Inferior parietal cortex (tissue), 1 donor: ENCODE measurements at regions not wholly inside any gene's neighbourhood (a gene's known extent, or its start where the extent isn't known, plus 50 kb on each side); places are given as distances from the start of the nearest gene placed in this dataset.

ENCODE experiments used
- DNase-seq: peaks from one replicate; pipeline ENCODE4 v3.0.0-alpha.2; 2016; ENCODE audit errors: extremely low spot score

GRCh38 chr1:70890408-70890807 lies 157.2 kb downstream of the PTGER3 start:
- DNase-seq: no peak

- DNase-seq: no peak
These were observed 156.4 kb downstream of the PTGER3 start for GRCh38 chr1:70891051-70891843.

GRCh38 chr1:70892140-70892539 lies 155.5 kb downstream of the PTGER3 start:
- DNase-seq: no peak

DNA sequence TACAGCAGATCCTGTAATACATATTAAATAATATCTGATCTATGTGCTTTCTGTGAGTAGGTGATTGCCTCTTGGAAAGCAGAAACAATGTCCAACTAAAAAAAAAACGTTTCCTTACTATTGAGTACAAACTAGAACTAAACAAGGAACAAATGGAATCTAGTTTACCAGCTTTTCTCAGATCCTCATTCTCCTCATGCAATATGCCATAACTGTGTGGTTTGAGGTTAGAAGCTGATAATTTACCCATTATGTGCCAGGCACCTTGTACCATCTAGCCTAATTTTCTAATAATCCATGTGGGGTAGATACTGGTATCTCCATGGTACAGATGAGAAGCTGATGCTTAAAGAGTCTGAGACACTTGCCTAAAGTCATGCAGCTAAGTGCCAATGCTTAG lies 154.7 kb downstream of the PTGER3 start:
- no peak for DNase-seq

GRCh38 chr1:70893381-70893780 lies 154.2 kb downstream of the PTGER3 start:
- DNase-seq: no peak

- DNase-seq: no peak
These were observed 152.1 kb downstream of the PTGER3 start for GRCh38 chr1:70895531-70895930.

DNA sequence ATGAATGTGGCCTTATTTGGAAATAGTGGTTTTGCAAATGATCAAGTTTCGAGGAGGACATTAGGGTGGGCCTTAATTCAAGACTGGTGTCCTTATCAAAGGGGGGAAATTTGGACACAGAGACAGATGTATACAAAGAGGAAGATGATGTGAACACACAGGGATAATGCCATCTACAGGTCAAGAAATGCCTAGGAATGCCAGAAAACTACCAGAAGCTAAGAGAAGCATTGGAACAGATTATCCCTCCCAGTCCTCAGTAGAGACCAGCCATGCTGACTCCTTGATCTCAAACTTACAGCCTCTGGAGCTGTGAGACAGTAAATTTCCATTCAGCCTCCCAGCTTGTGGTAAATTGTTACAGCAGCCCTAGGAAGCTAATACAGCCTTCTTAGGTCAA lies 151.4 kb downstream of the PTGER3 start:
- DNase-seq: no peak

GRCh38 chr1:70897273-70897672 lies 150.3 kb downstream of the PTGER3 start:
- DNase-seq: no peak

DNA sequence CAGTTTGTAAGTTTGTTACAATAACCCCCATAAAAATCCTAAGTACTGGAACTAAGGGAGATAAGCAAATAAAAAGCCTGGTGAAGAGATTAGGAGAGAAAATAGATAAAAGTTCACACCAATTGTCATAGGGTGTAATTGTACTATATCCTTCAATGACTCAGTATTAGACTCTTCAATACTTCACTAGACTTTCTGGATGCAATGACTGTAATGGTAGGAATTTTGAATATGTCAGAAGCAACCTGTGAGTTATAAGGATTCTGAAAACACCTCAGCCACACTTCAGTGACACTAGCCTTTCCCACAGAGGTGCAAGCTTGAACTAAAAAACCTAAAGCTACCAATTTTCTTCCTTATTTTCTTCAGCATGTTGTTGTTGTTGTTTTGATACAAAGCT lies 147.9 kb downstream of the PTGER3 start:
- DNase-seq: no peak

- DNase-seq: no peak
These were observed 145.4 kb downstream of the PTGER3 start for GRCh38 chr1:70902211-70902610.

- no peak for DNase-seq
These were observed 140.8 kb downstream of the PTGER3 start for GRCh38 chr1:70906800-70907199.

DNA sequence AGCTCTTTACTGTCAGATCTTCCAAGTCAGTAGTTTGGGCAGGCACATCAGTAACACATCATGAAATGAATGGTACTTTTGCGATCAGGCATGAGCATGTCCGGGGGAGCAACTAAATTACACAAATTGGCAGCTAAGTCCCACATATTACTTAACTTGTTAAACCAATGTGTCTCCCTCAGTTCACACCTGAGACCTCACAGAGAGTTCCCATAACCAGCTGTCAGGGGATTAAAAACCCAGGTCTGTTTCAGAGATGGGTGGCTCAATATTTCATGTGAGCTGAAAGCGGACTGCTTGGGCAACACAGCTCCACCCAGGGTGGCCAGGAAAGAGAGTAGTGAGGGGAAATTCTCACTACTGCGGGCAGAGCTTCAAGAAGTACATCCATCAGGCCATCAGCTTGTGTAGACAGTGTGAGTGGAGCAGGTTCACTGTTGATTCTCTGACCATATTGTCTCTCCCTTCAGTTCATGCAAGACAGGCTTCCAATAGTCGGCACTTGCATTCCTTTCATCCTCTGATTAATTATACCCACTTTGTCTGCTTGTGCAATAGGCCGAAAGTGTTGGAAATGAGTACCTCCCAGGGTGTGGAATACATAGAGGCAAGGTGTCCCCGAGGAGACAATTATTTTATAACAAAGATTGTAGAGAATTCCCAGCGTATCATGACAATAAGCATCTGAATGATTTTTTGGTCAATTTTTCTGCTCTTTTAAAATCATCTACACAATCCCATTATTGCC lies 139.9 kb downstream of the PTGER3 start:
- no peak for DNase-seq

GRCh38 chr1:70909262-70909822 lies 138.3 kb downstream of the PTGER3 start:
- no peak for DNase-seq

DNA sequence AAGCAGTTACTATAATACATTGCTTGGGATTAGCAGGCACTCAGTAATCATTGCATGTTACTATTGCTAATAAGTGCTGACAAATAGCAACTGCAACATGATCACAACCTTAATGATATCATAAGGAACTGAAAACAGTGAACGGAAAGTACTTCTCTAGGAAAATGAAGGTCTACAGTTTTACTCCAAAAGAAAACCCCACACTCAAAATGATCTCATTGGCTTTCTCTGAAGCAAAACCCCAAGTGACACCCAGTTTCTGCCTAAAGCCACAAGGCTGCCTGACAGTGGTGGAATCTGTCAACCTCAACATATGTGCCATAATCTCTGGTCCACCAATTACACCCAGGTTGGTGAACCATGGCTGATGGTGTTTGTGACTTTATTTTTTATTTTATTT lies 137.6 kb downstream of the PTGER3 start:
- no peak for DNase-seq

DNA sequence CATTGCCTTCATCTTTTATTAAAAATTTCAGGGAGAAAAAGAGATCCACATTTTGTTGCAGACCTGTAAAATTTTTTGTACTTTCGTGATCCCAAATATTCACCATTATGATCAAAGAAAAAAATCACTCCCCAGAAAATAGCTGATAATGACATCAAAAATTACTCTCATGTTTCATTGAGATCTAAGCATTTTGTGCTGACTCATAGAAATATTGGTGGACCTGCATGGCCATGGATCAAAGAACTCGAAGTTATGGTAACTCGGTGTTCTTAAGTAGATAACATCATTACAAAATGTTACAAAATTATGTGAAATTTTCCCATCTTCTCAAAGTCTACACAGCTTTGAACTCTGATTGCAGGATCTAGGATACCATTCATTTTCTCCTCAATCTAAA lies 135.8 kb downstream of the PTGER3 start:
- DNase-seq: no peak

- DNase-seq: no peak
These were observed 133.4 kb downstream of the PTGER3 start for GRCh38 chr1:70914224-70914623.

GRCh38 chr1:70915258-70916033 lies 132.2 kb downstream of the PTGER3 start:
- no peak for DNase-seq

GRCh38 chr1:70916034-70916427 lies 131.6 kb downstream of the PTGER3 start:
- no peak for DNase-seq

- DNase-seq: no peak
These were observed 127.8 kb downstream of the PTGER3 start for GRCh38 chr1:70919706-70920323.
